H9 (cell line): ENCODE measurements at regions not wholly inside any gene's neighbourhood (a gene's known extent, or its start where the extent isn't known, plus 50 kb on each side); places are given as distances from the start of the nearest gene placed in this dataset.

Experiments
- DNase-seq: peaks from one replicate; pipeline ENCODE4 v3.0.0-alpha.2; 2017
- H2AFZ ChIP-seq: one replicate; pipeline ENCODE4 v1.6.1; 2013; ENCODE audit warnings: mild to moderate bottlenecking, low read length, control low read depth, moderate library complexity
- H2AK5ac ChIP-seq: 2 replicates; pipeline ENCODE4 v1.6.1; 2013; ENCODE audit warnings: low read length, control low read depth, mixed read lengths; ENCODE audit not compliant: insufficient read length
- H2BK120ac ChIP-seq: one replicate; pipeline ENCODE4 v1.6.1; 2013; ENCODE audit warnings: low read depth, mild to moderate bottlenecking, low read length, control low read depth, inconsistent platforms; ENCODE audit not compliant: poor library complexity, severe bottlenecking
- H2BK12ac ChIP-seq: 2 replicates; pipeline ENCODE4 v1.6.1; 2013; ENCODE audit warnings: low read length, control low read depth, mixed read lengths, low read depth; ENCODE audit not compliant: insufficient read length
- H2BK15ac ChIP-seq: 2 replicates; pipeline ENCODE4 v1.6.1; 2013; ENCODE audit warnings: low read depth, low read length, control low read depth
- H2BK20ac ChIP-seq: one replicate; pipeline ENCODE4 v1.6.1; 2013; ENCODE audit warnings: low read depth, mild to moderate bottlenecking, low read length, control low read depth, inconsistent platforms; ENCODE audit not compliant: poor library complexity, severe bottlenecking
- H2BK5ac ChIP-seq: 2 replicates; pipeline ENCODE4 v1.6.1; 2013; ENCODE audit warnings: low read length, control low read depth, mixed read lengths; ENCODE audit not compliant: insufficient read length
- H3K14ac ChIP-seq: 2 replicates; pipeline ENCODE4 v1.6.1; 2013; ENCODE audit warnings: low read length, control low read depth; ENCODE audit not compliant: insufficient read depth
- H3K18ac ChIP-seq: 2 replicates; pipeline ENCODE4 v1.6.1; 2013; ENCODE audit warnings: low read depth, mild to moderate bottlenecking, mixed read lengths, low read length, control low read depth; ENCODE audit not compliant: insufficient read length
- H3K23ac ChIP-seq: 2 replicates; pipeline ENCODE4 v1.6.1; 2013; ENCODE audit warnings: low read length, control low read depth, mixed read lengths, low read depth; ENCODE audit not compliant: insufficient read length
- H3K23me2 ChIP-seq: 2 replicates; pipeline ENCODE4 v1.6.1; 2013; ENCODE audit warnings: low read depth, mild to moderate bottlenecking, mixed read lengths, low read length, control low read depth; ENCODE audit not compliant: insufficient read length, poor library complexity, severe bottlenecking
- H3K27ac ChIP-seq: 2 replicates; pipeline ENCODE4 v1.5.1; 2013; ENCODE audit warnings: low read length, control low read depth, mixed read lengths, low read depth; ENCODE audit not compliant: insufficient read length
- H3K27me3 ChIP-seq: 2 replicates; pipeline ENCODE4 v1.6.1; 2013; ENCODE audit warnings: low read length, control low read depth, inconsistent platforms; ENCODE audit not compliant: insufficient read depth
- H3K4ac ChIP-seq: 2 replicates; pipeline ENCODE4 v1.6.1; 2013; ENCODE audit warnings: low read depth, mild to moderate bottlenecking, control low read depth, inconsistent platforms, low read length, moderate library complexity
- H3K4me1 ChIP-seq: 2 replicates; pipeline ENCODE4 v1.6.1; 2013; ENCODE audit warnings: low read length, control low read depth, inconsistent platforms; ENCODE audit not compliant: insufficient read depth
- H3K4me2 ChIP-seq: 2 replicates; pipeline ENCODE4 v1.6.1; 2013; ENCODE audit warnings: low read length, control low read depth, mixed read lengths; ENCODE audit not compliant: insufficient read length, insufficient read depth
- H3K56ac ChIP-seq: 2 replicates; pipeline ENCODE4 v1.6.1; 2013; ENCODE audit warnings: low read depth, mild to moderate bottlenecking, mixed read lengths, low read length, control low read depth; ENCODE audit not compliant: insufficient read length
- H3K79me1 ChIP-seq: 2 replicates; pipeline ENCODE4 v1.6.1; 2013; ENCODE audit warnings: low read depth, mild to moderate bottlenecking, moderate library complexity, low read length, control low read depth, inconsistent platforms; ENCODE audit not compliant: insufficient read depth, poor library complexity, severe bottlenecking
- H3K79me2 ChIP-seq: 2 replicates; pipeline ENCODE4 v1.6.1; 2013; ENCODE audit warnings: low read length, control low read depth, inconsistent platforms; ENCODE audit not compliant: insufficient read depth
- H3K9ac ChIP-seq: 2 replicates; pipeline ENCODE4 v1.6.1; 2013; ENCODE audit warnings: low read length, control low read depth, mixed read lengths; ENCODE audit not compliant: insufficient read length; ENCODE audit errors: extremely low read depth
- H3K9me3 ChIP-seq: one replicate; pipeline ENCODE4 v1.6.1; 2013; ENCODE audit warnings: low read depth, low read length, inconsistent platforms; ENCODE audit not compliant: control insufficient read depth
- H3T11ph ChIP-seq: one replicate; pipeline ENCODE4 v1.6.1; 2013; ENCODE audit warnings: mild to moderate bottlenecking, low read length, control low read depth, inconsistent platforms
- H4K20me1 ChIP-seq: one replicate; pipeline ENCODE4 v1.6.1; 2013; ENCODE audit not compliant: control insufficient read depth, insufficient read length, insufficient read depth
- H4K5ac ChIP-seq: 2 replicates; pipeline ENCODE4 v1.6.1; 2013; ENCODE audit warnings: low read depth, mild to moderate bottlenecking, mixed read lengths, low read length, control low read depth; ENCODE audit not compliant: insufficient read length
- H4K8ac ChIP-seq: replicated peaks from 2 replicates; pipeline ENCODE4 v1.6.1; 2013; ENCODE audit warnings: low read length, control low read depth, mixed read lengths, low read depth; ENCODE audit not compliant: insufficient read length
- H4K91ac ChIP-seq: 2 replicates; pipeline ENCODE4 v1.6.1; 2013; ENCODE audit warnings: low read depth, mild to moderate bottlenecking, moderate library complexity, mixed read lengths, low read length, control low read depth; ENCODE audit not compliant: insufficient read length
- H3K27ac Mint-ChIP-seq, 3 experiments: 2 replicates in 2 of 3; 3 replicates in 1 of 3; pipeline ENCODE4 v1.8.0; 2020 to 2021; ENCODE audit warnings: mixed read lengths in 3 of 3, mild to moderate bottlenecking in 1 of 3, moderate library complexity in 1 of 3
- H3K27me3 Mint-ChIP-seq: 2 replicates; pipeline ENCODE4 v1.8.0; 2021; ENCODE audit warnings: low read depth, mild to moderate bottlenecking, moderate library complexity, mixed read lengths
- H3K36me3 Mint-ChIP-seq, 3 experiments: 2 replicates in 2 of 3; 3 replicates in 1 of 3; pipeline ENCODE4 v1.8.0; 2020 to 2021; ENCODE audit warnings: low read depth in 3 of 3, mixed read lengths in 3 of 3; ENCODE audit not compliant: insufficient read depth in 1 of 3
- H3K4me1 Mint-ChIP-seq, 2 experiments: 2 replicates each; pipeline ENCODE4 v1.8.0; 2020; ENCODE audit warnings: mixed read lengths in 2 of 2
- H3K4me3 Mint-ChIP-seq, 2 experiments: 2 replicates in 1 of 2; 3 replicates in 1 of 2; pipeline ENCODE4 v1.8.0; 2020 to 2021; ENCODE audit warnings: mild to moderate bottlenecking in 2 of 2, mixed read lengths in 2 of 2, moderate library complexity in 1 of 2
- H3K9me3 Mint-ChIP-seq, 2 experiments: 2 replicates in 1 of 2; 3 replicates in 1 of 2; pipeline ENCODE4 v1.8.0; 2020; ENCODE audit warnings: mild to moderate bottlenecking in 2 of 2, mixed read lengths in 2 of 2, moderate library complexity in 1 of 2
- WGBS: extraction: QIAGEN DNeasy Blood & Tissue Kit; methylation state at CpG from one replicate; pipeline ENCODE4 v1.1.7; 2013; ENCODE audit warnings: missing lambda C conversion rate, low lambda C conversion rate, mixed read lengths; ENCODE audit not compliant: insufficient read length; ENCODE audit errors: extremely low coverage; 5-methylcytosine and 5-hydroxymethylcytosine counted together
- TF ChIP-seq, protein P1 (sequence below): fragments of 200-600 bp; sonication (generic); conservative IDR thresholded peaks from 3 replicates; pipeline ENCODE4 v1.8.0; 2021; ENCODE audit warnings: antibody characterized with exemption, mild to moderate bottlenecking

DNA sequence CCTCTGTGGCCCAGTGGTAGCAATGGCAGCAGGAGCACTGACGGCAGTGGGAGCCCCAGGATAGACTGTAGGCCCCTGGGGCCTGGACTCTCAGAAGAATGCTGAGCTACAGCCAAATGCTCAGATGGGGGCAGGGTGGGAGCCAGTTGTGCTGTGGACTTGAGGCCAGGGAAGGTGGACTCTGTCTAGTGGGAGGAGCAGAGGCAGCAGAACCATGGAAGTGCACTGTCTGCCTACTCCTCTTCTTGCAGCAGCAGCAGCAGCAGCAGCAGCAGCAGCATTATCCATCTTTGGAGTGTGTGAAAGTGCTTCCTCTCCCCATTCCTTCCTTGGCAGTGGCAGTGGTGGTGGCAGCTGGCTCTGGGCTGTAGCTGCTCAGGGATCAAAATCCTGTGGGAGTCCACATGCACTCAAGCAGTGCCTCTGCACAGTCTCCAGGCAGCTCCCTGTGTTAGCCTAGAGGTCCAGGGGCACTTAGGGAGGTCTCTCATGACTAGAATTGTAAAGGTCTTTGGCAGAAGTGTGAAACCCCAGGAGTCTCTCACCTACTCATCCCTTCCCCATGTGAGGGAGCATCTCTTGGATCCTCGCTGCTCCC, 917.9 kb upstream of the B3GALT2 start:
- H2BK20ac ChIP-seq, result no peak overlapping the region
- H2BK120ac ChIP-seq, result no peak overlapping the region
- no peaks in the 10 kb centered on the region for H4K20me1 ChIP-seq
- H3K14ac ChIP-seq, result no peak overlapping the region
- no peak overlapping the region for H3K18ac ChIP-seq
- H3K23ac ChIP-seq, result no peak overlapping the region
- H3K36me3 Mint-ChIP-seq, result no peaks in the 10 kb centered on the region
- no peaks in the 10 kb centered on the region for H3K23me2 ChIP-seq
- H2BK5ac ChIP-seq, result no peak overlapping the region
- no peak overlapping the region for H2BK15ac ChIP-seq
- H3K4me1 ChIP-seq, result no peaks in the 10 kb centered on the region
- WGBS, result no CpG with 5 or more reads among the region's 2 CpGs
- no peak overlapping the region for H2AK5ac ChIP-seq
- H3K79me1 ChIP-seq, result no peaks in the 10 kb centered on the region
- no peaks in the 10 kb centered on the region for H3K9me3 ChIP-seq
- H3K4me3 Mint-ChIP-seq, result no peak overlapping the region
- H3K27me3 ChIP-seq, result no peaks in the 10 kb centered on the region
- no peak overlapping the region for H3K4me2 ChIP-seq
- H3K79me2 ChIP-seq, result no peaks in the 10 kb centered on the region
- no peak overlapping the region for H2AFZ ChIP-seq
- H3K56ac ChIP-seq, result no peak overlapping the region
- H3K4me1 Mint-ChIP-seq, result no peaks in the 10 kb centered on the region
- H4K91ac ChIP-seq, result no peak overlapping the region
- H3K9me3 Mint-ChIP-seq, result no peaks in the 10 kb centered on the region; a peak in 1 of 5 replicates
- no peak overlapping the region for H3K9ac ChIP-seq
- H3T11ph ChIP-seq, result no peak overlapping the region
- peak overlapping the region in 1 of 3 experiments; percentile 90; a peak in 1 of 7 replicates for H3K27ac Mint-ChIP-seq
- H3K27me3 Mint-ChIP-seq, result no peaks in the 10 kb centered on the region; the same call in 1 of the 2 replicates
- TF ChIP-seq, protein P1, sequence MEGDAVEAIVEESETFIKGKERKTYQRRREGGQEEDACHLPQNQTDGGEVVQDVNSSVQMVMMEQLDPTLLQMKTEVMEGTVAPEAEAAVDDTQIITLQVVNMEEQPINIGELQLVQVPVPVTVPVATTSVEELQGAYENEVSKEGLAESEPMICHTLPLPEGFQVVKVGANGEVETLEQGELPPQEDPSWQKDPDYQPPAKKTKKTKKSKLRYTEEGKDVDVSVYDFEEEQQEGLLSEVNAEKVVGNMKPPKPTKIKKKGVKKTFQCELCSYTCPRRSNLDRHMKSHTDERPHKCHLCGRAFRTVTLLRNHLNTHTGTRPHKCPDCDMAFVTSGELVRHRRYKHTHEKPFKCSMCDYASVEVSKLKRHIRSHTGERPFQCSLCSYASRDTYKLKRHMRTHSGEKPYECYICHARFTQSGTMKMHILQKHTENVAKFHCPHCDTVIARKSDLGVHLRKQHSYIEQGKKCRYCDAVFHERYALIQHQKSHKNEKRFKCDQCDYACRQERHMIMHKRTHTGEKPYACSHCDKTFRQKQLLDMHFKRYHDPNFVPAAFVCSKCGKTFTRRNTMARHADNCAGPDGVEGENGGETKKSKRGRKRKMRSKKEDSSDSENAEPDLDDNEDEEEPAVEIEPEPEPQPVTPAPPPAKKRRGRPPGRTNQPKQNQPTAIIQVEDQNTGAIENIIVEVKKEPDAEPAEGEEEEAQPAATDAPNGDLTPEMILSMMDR, result no peak
- no peak overlapping the region for H3K27ac ChIP-seq
- no peak overlapping the region for H2BK12ac ChIP-seq
- H4K5ac ChIP-seq, result no peak overlapping the region
- H3K4ac ChIP-seq, result no peak overlapping the region
- DNase-seq, result no peak
- no peak overlapping the region for H4K8ac ChIP-seq
